Heart left ventricle (tissue), 16 donors: ENCODE measurements at regions not wholly inside any gene's neighbourhood (a gene's known extent, or its start where the extent isn't known, plus 50 kb on each side); places are given as distances from the start of the nearest gene placed in this dataset.

Source experiments
- ATAC-seq, 4 donors: fragments of 200-7000 bp; cut with Tn5 transposase; one replicate each; pipeline ENCODE4 v1.9.1; 2020 to 2022; ENCODE audit warnings: moderate library complexity in 4 of 4, mild to moderate bottlenecking in 3 of 4, moderate number of reproducible peaks in 1 of 4
- DNase-seq, 5 donors: peaks; one replicate each; pipeline ENCODE4 v3.0.0-alpha.2; 2020
- H3K27ac ChIP-seq, 12 donors: fragments of 200-600 bp; sonication (generic) in 4 of 12; one replicate each; pipeline versions ENCODE4 v1.5.0 to v1.8.0; 2016 to 2022; ENCODE audit warnings: mild to moderate bottlenecking in 2 of 12
- H3K27me3 ChIP-seq, 9 donors: fragments of 200-600 bp; sonication (generic) in 2 of 9; one replicate each; pipeline versions ENCODE4 v1.5.1 to v1.8.0; 2016 to 2022; ENCODE audit warnings: mild to moderate bottlenecking in 3 of 9
- H3K36me3 ChIP-seq, 9 donors: fragments of 200-600 bp; sonication (generic) in 2 of 9; one replicate each; pipeline versions ENCODE4 v1.5.0 to v1.8.0; 2018 to 2022; ENCODE audit warnings: mild to moderate bottlenecking in 2 of 9
- H3K4me1 ChIP-seq, 12 donors: fragments of 200-600 bp; sonication (generic) in 4 of 12; one replicate each; pipeline versions ENCODE4 v1.5.0 to v1.8.0; 2016 to 2022; ENCODE audit warnings: mild to moderate bottlenecking in 3 of 12
- H3K4me3 ChIP-seq, 12 donors: fragments of 200-600 bp; sonication (generic) in 4 of 12; one replicate each; pipeline versions ENCODE4 v1.5.0 to v1.8.0; 2017 to 2022; ENCODE audit warnings: mild to moderate bottlenecking in 9 of 12, moderate library complexity in 4 of 12
- H3K9me3 ChIP-seq, 12 donors: fragments of 200-600 bp; sonication (generic) in 4 of 12; one replicate each; pipeline versions ENCODE4 v1.5.0 to v1.8.0; 2016 to 2022; ENCODE audit warnings: mild to moderate bottlenecking in 1 of 12
- CTCF ChIP-seq, 12 donors: fragments of 200-600 bp; sonication (generic) in 4 of 12; IDR thresholded peaks; one replicate each; pipeline versions ENCODE4 v1.5.0 to v1.8.0; 2018 to 2022; ENCODE audit warnings: antibody characterized with exemption in 12 of 12, mild to moderate bottlenecking in 5 of 12
- POLR2A ChIP-seq, 2 donors: fragments of 450-650 bp; IDR thresholded peaks; one replicate each; pipeline ENCODE4 v1.6.1; 2017; ENCODE audit warnings: antibody characterized with exemption in 2 of 2, mild to moderate bottlenecking in 2 of 2, moderate library complexity in 2 of 2
- WGBS, 4 donors: extraction: QIAGEN DNeasy Blood & Tissue Kit in 2 of 4; methylation state at CpG; one replicate each; pipeline versions ENCODE4 v1.1.5 to v1.1.7; 2013 to 2018; 5-methylcytosine and 5-hydroxymethylcytosine counted together
- intact Hi-C, 10 donors: fragments of 100-400 bp; cut with DNase I; formaldehyde crosslinking; loops; one replicate each; pipeline versions ENCODE4 v1.11.1 to v1.14.2; 2022
- donor health status: ischemic (EF 13 %, LVEDD 7.1; RV severe dilation, severe dysfunction).
- donor health status: healthy with polysubstance abuse.
- donor health status: DM: no; HTN: yes; CAD: no.
- donor health status: DM: no; HTN: no; CAD: no.
- donor health status: ischemic (EF 25% LVEDD 6.9; RV normal size, moderate dysfunction).
- donor health status: ischemic (EF 25% LVEDD 5.7; RV mildly dilated, moderate dysfunction).
- donor health status: healthy.
- donor health status: DM: yes; HTN: yes; CAD: no.
- donor health status: ischemic (EF 35%, LVEDD 5.7; RV mildly dilated, moderate dysfunction).
- donor health status: nonischemic (EF 11% LVEDD 7.7; RV severe dilation, severe dysfunction).
- donor health status: DM: yes; HTN: yes; CAD: no.
- donor health status: PGD.
- donor health status: ischemic (EF 29% LVEDD 5.4; RV normal size, mild dysfunction).
- donor health status: nonischemic (EF 23%, LVEDD 6.1; RV moderate dilation, normal function).

- intact Hi-C loops, result no loop called here
- Histone ChIP-seq H3K4me1 (no peaks in the 10 kb centered on the region), H3K9me3 (peaks cover 0 to 43% (median 13%) of the 10 kb centered on the region in 12 donors), H3K36me3 (no peaks in the 10 kb centered on the region), H3K4me3 (no peak overlapping the region), H3K27ac (no peak overlapping the region), H3K27me3 (no peaks in the 10 kb centered on the region)
- TF ChIP-seq CTCF (IDR thresholded peaks at IDR 0.05), result no peak
- TF ChIP-seq POLR2A (IDR thresholded peaks at IDR 0.05), result no peak
- ATAC-seq (no peak), DNase-seq (no peak)
- WGBS, 4 donors, result 66 to 80% (median 72%) methylated on average over 13 of the region's 13 CpGs
Measured at GRCh38 chr16:35452471-35452870, 1993.1 kb downstream of the TP53TG3F start.

- Histone ChIP-seq H3K4me1 (no peaks in the 10 kb centered on the region), H3K9me3 (peaks cover 0 to 40% (median 0%) of the 10 kb centered on the region in 12 donors), H3K36me3 (no peaks in the 10 kb centered on the region), H3K27ac (no peak overlapping the region), H3K4me3 (no peak overlapping the region), H3K27me3 (no peaks in the 10 kb centered on the region)
- WGBS, 4 donors, result 10 to 25% (median 16%) methylated on average over 1 of the region's 1 CpG
- DNase-seq (no peak), ATAC-seq (no peak)
- no peak for TF ChIP-seq POLR2A (IDR thresholded peaks at IDR 0.05)
- TF ChIP-seq CTCF (IDR thresholded peaks at IDR 0.05), result no peak
- intact Hi-C loops, result no loop called here
Measured at GRCh38 chr16:35463358-35463757, 2003.9 kb downstream of the TP53TG3F start.

- H3K4me3 ChIP-seq, result no peak overlapping the region
- intact Hi-C loops, result no loop called here
- H3K4me1 ChIP-seq, result no peaks in the 10 kb centered on the region
- H3K36me3 ChIP-seq, result no peaks in the 10 kb centered on the region
- H3K27me3 ChIP-seq, result no peaks in the 10 kb centered on the region
- H3K27ac ChIP-seq, result no peak overlapping the region
- 0 to 29% (median 24%) methylated on average over 1 of the region's 1 CpG for WGBS, 4 donors
- DNase-seq (no peak), ATAC-seq (no peak)
- H3K9me3 ChIP-seq, result peaks cover 0 to 11% (median 0%) of the 10 kb centered on the region in 12 donors
- TF ChIP-seq CTCF (IDR thresholded peaks at IDR 0.05) (no peak), POLR2A (IDR thresholded peaks at IDR 0.05) (no peak)
Measured at GRCh38 chr16:35480361-35480760, 2020.9 kb downstream of the TP53TG3F start.

- H3K4me3 ChIP-seq, result no peak overlapping the region
- no peaks in the 10 kb centered on the region for H3K36me3 ChIP-seq
- H3K4me1 ChIP-seq, result no peaks in the 10 kb centered on the region
- ATAC-seq, result no peak
- intact Hi-C loops, result no loop called here
- DNase-seq, result no peak
- no peaks in the 10 kb centered on the region for H3K27me3 ChIP-seq
- no peak overlapping the region for H3K27ac ChIP-seq
- peaks cover 0 to 15% (median 0%) of the 10 kb centered on the region in 12 donors for H3K9me3 ChIP-seq
- TF ChIP-seq CTCF (IDR thresholded peaks at IDR 0.05) (no peak), POLR2A (IDR thresholded peaks at IDR 0.05) (no peak)
Measured at GRCh38 chr16:35480988-35481387, 2021.6 kb downstream of the TP53TG3F start.
